HEK293T (cell line): ENCODE measurements at regions not wholly inside any gene's neighbourhood (a gene's known extent, or its start where the extent isn't known, plus 50 kb on each side); places are given as distances from the start of the nearest gene placed in this dataset.

Source experiments
- CTCF ChIA-PET: fragments of 350-600 bp; formaldehyde crosslinking; extraction: SDS; loops from one replicate; lab custom pipeline; 2021; ENCODE audit warnings: antibody characterized with exemption, inconsistent platforms; lab: Yijun Ruan, JAX
- POLR2A ChIA-PET: fragments of 350-600 bp; formaldehyde crosslinking; extraction: SDS; loops from one replicate; lab custom pipeline; 2020; ENCODE audit warnings: antibody characterized with exemption, inconsistent platforms; lab: Yijun Ruan, JAX
- DNase-seq: peaks from one replicate; pipeline ENCODE4 v3.0.0; 2012; ENCODE audit warnings: mixed read lengths; ENCODE audit errors: extremely low spot score
- ARNT ChIP-seq: fragments of 450-650 bp; IDR thresholded peaks from 2 replicates; pipeline ENCODE4 v1.6.1; 2017; ENCODE audit warnings: mild to moderate bottlenecking
- BHLHE40 ChIP-seq: fragments of 450-650 bp; IDR thresholded peaks from 2 replicates; pipeline ENCODE4 v1.6.1; 2016; ENCODE audit warnings: mild to moderate bottlenecking, moderate library complexity, borderline replicate concordance
- CTBP1 ChIP-seq: fragments of 450-650 bp; IDR thresholded peaks from 2 replicates; pipeline ENCODE4 v1.6.1; 2016; ENCODE audit warnings: borderline replicate concordance
- ELF4 ChIP-seq: fragments of 450-650 bp; IDR thresholded peaks from 2 replicates; pipeline ENCODE4 v1.6.1; 2017; ENCODE audit warnings: antibody characterized with exemption
- FOXA1 ChIP-seq: fragments of 450-650 bp; IDR thresholded peaks from 2 replicates; pipeline ENCODE4 v1.6.1; 2016; ENCODE audit warnings: mild to moderate bottlenecking
- FOXK2 ChIP-seq: fragments of 450-650 bp; IDR thresholded peaks from 2 replicates; pipeline ENCODE4 v1.6.1; 2016; ENCODE audit warnings: mild to moderate bottlenecking
- FOXM1 ChIP-seq: fragments of 450-650 bp; IDR thresholded peaks from 2 replicates; pipeline ENCODE4 v1.6.1; 2017; ENCODE audit warnings: mild to moderate bottlenecking, borderline replicate concordance
- HDGF ChIP-seq: fragments of 450-650 bp; IDR thresholded peaks from 2 replicates; pipeline ENCODE4 v1.6.1; 2017; ENCODE audit warnings: antibody characterized with exemption, borderline replicate concordance
- L3MBTL2 ChIP-seq: fragments of 450-650 bp; conservative IDR thresholded peaks from 2 replicates; pipeline ENCODE4 v1.6.1; 2016; ENCODE audit warnings: mild to moderate bottlenecking
- LEF1 ChIP-seq: fragments of 450-650 bp; IDR thresholded peaks from 2 replicates; pipeline ENCODE4 v1.6.1; 2017; ENCODE audit warnings: mild to moderate bottlenecking, borderline replicate concordance
- NFRKB ChIP-seq: fragments of 450-650 bp; IDR thresholded peaks from 2 replicates; pipeline ENCODE4 v1.6.1; 2016; ENCODE audit warnings: mild to moderate bottlenecking, moderate library complexity
- SP1 ChIP-seq: fragments of 450-650 bp; IDR thresholded peaks from 2 replicates; pipeline ENCODE4 v1.6.1; 2017
- SUZ12 ChIP-seq: fragments of 450-650 bp; IDR thresholded peaks from 2 replicates; pipeline ENCODE4 v1.6.1; 2016; ENCODE audit warnings: mild to moderate bottlenecking
- TARDBP ChIP-seq: fragments of 450-650 bp; IDR thresholded peaks from 2 replicates; pipeline ENCODE4 v1.6.1; 2016
- ZNF384 ChIP-seq: fragments of 450-650 bp; IDR thresholded peaks from 2 replicates; pipeline ENCODE4 v1.6.1; 2016
- TF ChIP-seq, protein P1 (sequence below): fragments of 450-650 bp; IDR thresholded peaks from 2 replicates; pipeline ENCODE4 v1.6.1; 2016

- ChIA-PET CTCF (no interaction called here), POLR2A (no interaction called here)
Measured at GRCh38 chr12:58288190-58288589, 346.8 kb downstream of the ATP23 start.

DNA sequence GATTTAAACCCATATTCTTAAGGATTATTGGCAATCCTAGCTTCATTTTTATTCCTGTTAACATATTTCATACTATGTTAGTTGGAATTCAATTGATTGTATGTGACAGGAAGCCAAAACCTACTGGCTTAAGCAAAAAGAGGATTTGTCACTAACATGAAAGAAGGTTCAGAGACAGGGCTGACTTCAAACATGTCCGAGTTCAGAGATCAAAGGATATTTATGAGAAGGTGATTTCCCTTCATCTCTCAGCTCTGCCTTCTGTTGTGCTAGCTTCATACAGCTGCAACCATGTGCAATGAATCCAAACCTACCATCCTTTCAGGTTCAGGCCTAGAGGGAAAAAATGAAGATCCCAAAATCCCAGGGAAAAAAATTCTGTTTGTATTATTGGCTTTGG, 349.7 kb downstream of the ATP23 start:
- no peak for DNase-seq
- ChIA-PET POLR2A (no interaction called here), CTCF (no interaction called here)
- TF ChIP-seq SP1 (no peak), L3MBTL2 (no peak), BHLHE40 (no peak), LEF1 (no peak), FOXA1 (no peak), ARNT (no peak), CTBP1 (no peak), HDGF (no peak), NFRKB (no peak), SUZ12 (no peak), TARDBP (no peak), ELF4 (no peak), FOXK2 (no peak), ZNF384 (no peak), FOXM1 (no peak)
- TF ChIP-seq, protein P1, sequence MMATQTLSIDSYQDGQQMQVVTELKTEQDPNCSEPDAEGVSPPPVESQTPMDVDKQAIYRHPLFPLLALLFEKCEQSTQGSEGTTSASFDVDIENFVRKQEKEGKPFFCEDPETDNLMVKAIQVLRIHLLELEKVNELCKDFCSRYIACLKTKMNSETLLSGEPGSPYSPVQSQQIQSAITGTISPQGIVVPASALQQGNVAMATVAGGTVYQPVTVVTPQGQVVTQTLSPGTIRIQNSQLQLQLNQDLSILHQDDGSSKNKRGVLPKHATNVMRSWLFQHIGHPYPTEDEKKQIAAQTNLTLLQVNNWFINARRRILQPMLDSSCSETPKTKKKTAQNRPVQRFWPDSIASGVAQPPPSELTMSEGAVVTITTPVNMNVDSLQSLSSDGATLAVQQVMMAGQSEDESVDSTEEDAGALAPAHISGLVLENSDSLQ, result no peak

More at GRCh38 chr12:58288190-58288589, 346.8 kb downstream of the ATP23 start:
- TF ChIP-seq, protein P1, result no peak
- TF ChIP-seq FOXM1, result no peak
- TF ChIP-seq SUZ12, result no peak
- no peak for TF ChIP-seq ZNF384
- TF ChIP-seq CTBP1, result no peak
- TF ChIP-seq TARDBP, result no peak
- no peak for TF ChIP-seq BHLHE40
- TF ChIP-seq HDGF, result no peak
- no peak for TF ChIP-seq FOXK2
- no peak for TF ChIP-seq ARNT
- TF ChIP-seq LEF1, result no peak
- no peak for TF ChIP-seq FOXA1
- no peak for TF ChIP-seq ELF4
- no peak for TF ChIP-seq L3MBTL2
- no peak for TF ChIP-seq NFRKB
- TF ChIP-seq SP1, result no peak
- DNase-seq, result no peak

GRCh38 chr12:58293308-58293982, 352.1 kb downstream of the ATP23 start:
- no peak for DNase-seq
- CTCF ChIA-PET, result no interaction called here
- POLR2A ChIA-PET, result no interaction called here
- TF ChIP-seq FOXM1 (no peak), ELF4 (no peak), FOXA1 (no peak)

DNA sequence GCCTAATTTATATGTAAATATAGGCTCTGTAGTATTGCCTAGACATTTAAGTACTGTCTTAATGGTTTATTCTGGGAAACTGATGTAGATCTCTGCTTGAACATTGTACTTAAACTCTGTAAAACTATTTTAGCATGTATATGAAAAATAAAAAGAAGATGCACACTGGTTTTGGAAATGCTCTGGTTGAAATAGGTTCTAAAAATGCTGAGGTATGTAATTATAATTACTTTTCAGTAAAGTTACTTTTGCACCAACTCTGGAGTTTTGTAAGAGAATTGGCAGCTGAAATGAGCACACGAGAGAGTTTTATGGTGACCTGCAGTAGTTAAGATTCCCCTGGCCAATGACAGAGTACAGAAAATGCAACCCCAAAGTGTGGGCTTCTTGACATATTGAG, 353.9 kb downstream of the ATP23 start:
- DNase-seq, result no peak
- ChIA-PET CTCF (no interaction called here), POLR2A (no interaction called here)
- TF ChIP-seq, protein P1, result no peak

- TF ChIP-seq ZNF384, result no peak
- TF ChIP-seq FOXK2, result no peak
- TF ChIP-seq NFRKB, result no peak
- no peak for TF ChIP-seq SP1
- TF ChIP-seq ARNT, result no peak
- TF ChIP-seq ELF4, result no peak
- no peak for TF ChIP-seq CTBP1
- no peak for TF ChIP-seq HDGF
- no peak for TF ChIP-seq LEF1
- no peak for TF ChIP-seq L3MBTL2
- TF ChIP-seq TARDBP, result no peak
- TF ChIP-seq, protein P1, result no peak
- no peak for TF ChIP-seq BHLHE40
- TF ChIP-seq SUZ12, result no peak
- no peak for TF ChIP-seq FOXM1
- TF ChIP-seq FOXA1, result no peak
- DNase-seq, result no peak
- CTCF ChIA-PET, result no interaction called here
- POLR2A ChIA-PET, result no interaction called here
Measured at GRCh38 chr12:58296863-58297262, 355.5 kb downstream of the ATP23 start.

- DNase-seq, result no peak
- no peak for TF ChIP-seq FOXK2
- TF ChIP-seq TARDBP, result no peak
- no peak for TF ChIP-seq L3MBTL2
- no peak for TF ChIP-seq LEF1
- TF ChIP-seq ZNF384, result no peak
- no peak for TF ChIP-seq ELF4
- TF ChIP-seq NFRKB, result no peak
- no peak for TF ChIP-seq FOXA1
- TF ChIP-seq CTBP1, result no peak
- no peak for TF ChIP-seq FOXM1
- TF ChIP-seq, protein P1, result no peak
- no peak for TF ChIP-seq HDGF
- no peak for TF ChIP-seq ARNT
- no peak for TF ChIP-seq SUZ12
- TF ChIP-seq SP1, result no peak
- TF ChIP-seq BHLHE40, result no peak
- ChIA-PET CTCF (no interaction called here), POLR2A (no interaction called here)
Measured at GRCh38 chr12:58298803-58299202, 357.4 kb downstream of the ATP23 start.
